Naive thymus-derived CD8-positive, alpha-beta T cell (primary cell): ENCODE measurements at regions not wholly inside any gene's neighbourhood (a gene's known extent, or its start where the extent isn't known, plus 50 kb on each side); places are given as distances from the start of the nearest gene placed in this dataset.

Experiments used
- ATAC-seq, 2 donors: fragments of 150-1000 bp; cut with Tn5 transposase in 1 of 2; sonication (Bioruptor Pico), chemical (Tn5 transposase) in 1 of 2; 1 replicate in 1 of 2; 2 replicates in 1 of 2; pipeline ENCODE4 v1.10.0; 2021; ENCODE audit warnings: mild to moderate bottlenecking in 2 of 2, moderate library complexity in 2 of 2
- POLR2A ChIA-PET: fragments of 350-600 bp; sonication (Branson Sonifier 250); formaldehyde crosslinking; loops from one replicate; lab custom pipeline; 2021; ENCODE audit warnings: antibody characterized with exemption; lab: Charles Lee
- DNase-seq, 10 donors: peaks; one replicate each; pipeline versions ENCODE4 v3.0.0 to v3.0.0-alpha.2; 2020 to 2022
- H3K27ac Mint-ChIP-seq, 10 donors: one replicate each; pipeline ENCODE4 v1.8.0; 2020 to 2022; ENCODE audit warnings: mild to moderate bottlenecking in 10 of 10, mixed read lengths in 10 of 10, moderate library complexity in 4 of 10, inconsistent platforms in 1 of 10
- H3K27me3 Mint-ChIP-seq, 5 donors: one replicate each; pipeline ENCODE4 v1.8.0; 2021 to 2022; ENCODE audit warnings: mixed read lengths in 5 of 5
- H3K36me3 Mint-ChIP-seq, 3 donors: one replicate each; pipeline ENCODE4 v1.8.0; 2020 to 2022; ENCODE audit warnings: mixed read lengths in 3 of 3, mild to moderate bottlenecking in 2 of 3, inconsistent platforms in 1 of 3
- H3K4me1 Mint-ChIP-seq, 4 donors: one replicate each; pipeline ENCODE4 v1.8.0; 2021 to 2022; ENCODE audit warnings: mixed read lengths in 4 of 4
- H3K4me3 Mint-ChIP-seq, 10 donors: one replicate each; pipeline ENCODE4 v1.8.0; 2020 to 2022; ENCODE audit warnings: mild to moderate bottlenecking in 10 of 10, mixed read lengths in 10 of 10, moderate library complexity in 6 of 10, inconsistent platforms in 1 of 10
- H3K9me3 Mint-ChIP-seq, 9 donors: one replicate each; pipeline ENCODE4 v1.8.0; 2020 to 2022; ENCODE audit warnings: mixed read lengths in 9 of 9, mild to moderate bottlenecking in 3 of 9, inconsistent platforms in 1 of 9, moderate library complexity in 1 of 9

DNA sequence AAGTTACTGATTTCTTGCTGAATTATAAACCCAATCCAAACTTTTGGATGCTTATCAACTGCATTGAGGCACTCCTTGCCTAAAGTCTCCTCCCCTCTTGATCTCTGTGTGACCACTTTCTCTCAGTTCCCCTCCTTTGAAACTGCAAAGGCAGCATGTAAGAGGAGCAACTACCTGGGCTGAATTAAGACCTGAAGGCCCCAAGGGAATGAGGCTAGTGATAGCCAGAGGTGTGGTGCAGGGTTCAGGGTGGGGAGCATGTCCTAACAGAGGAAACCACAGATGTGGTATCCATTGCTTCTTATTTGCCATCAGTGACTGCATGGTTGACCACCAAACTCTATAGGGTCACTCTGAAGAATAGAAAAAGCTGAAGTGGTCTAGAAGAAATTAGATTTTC is 557.9 kb downstream of the TNS1 start:
- ATAC-seq = no peak
- no peak overlapping the region for H3K4me3 Mint-ChIP-seq

DNA sequence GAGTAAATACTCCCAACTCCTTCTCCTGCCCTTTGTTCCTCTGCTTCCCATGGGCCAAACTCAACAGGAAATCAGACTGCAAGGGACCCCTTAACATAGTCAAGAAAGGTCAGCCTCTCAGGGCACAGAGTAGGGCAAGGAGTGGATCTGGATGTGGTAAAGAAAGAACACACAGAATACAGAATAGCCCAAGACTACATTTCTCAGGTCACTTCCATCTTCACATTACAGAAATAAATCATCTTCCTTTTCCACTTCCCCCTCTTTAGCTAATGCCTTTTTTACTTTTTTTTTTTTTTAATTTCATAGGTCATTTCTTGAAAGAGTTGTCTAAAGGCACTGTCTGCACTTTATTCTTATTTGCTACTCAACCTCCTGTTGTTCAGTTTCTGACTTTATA is 558.3 kb downstream of the TNS1 start:
- Mint-ChIP-seq H3K36me3 (peaks cover 4 to 10% (median 8%) of the 10 kb centered on the region in 3 donors), H3K27ac (no peak overlapping the region), H3K4me1 (peaks cover 0 to 6% (median 3%) of the 10 kb centered on the region in 4 donors), H3K4me3 (no peak overlapping the region), H3K9me3 (peaks cover 0 to 5% (median 0%) of the 10 kb centered on the region in 9 donors), H3K27me3 (no peaks in the 10 kb centered on the region)
- no peak for DNase-seq
- ATAC-seq = no peak
- POLR2A ChIA-PET = no interaction called here

More for the DNA sequence above, 557.9 kb downstream of the TNS1 start:
- Mint-ChIP-seq H3K27ac (no peak overlapping the region), H3K4me1 (peaks cover 1 to 5% (median 3%) of the 10 kb centered on the region in 4 donors), H3K36me3 (peaks cover 4 to 10% (median 8%) of the 10 kb centered on the region in 3 donors), H3K9me3 (peaks cover 0 to 5% (median 0%) of the 10 kb centered on the region in 9 donors), H3K27me3 (no peaks in the 10 kb centered on the region)
- POLR2A ChIA-PET = no interaction called here
- no peak for DNase-seq

DNA sequence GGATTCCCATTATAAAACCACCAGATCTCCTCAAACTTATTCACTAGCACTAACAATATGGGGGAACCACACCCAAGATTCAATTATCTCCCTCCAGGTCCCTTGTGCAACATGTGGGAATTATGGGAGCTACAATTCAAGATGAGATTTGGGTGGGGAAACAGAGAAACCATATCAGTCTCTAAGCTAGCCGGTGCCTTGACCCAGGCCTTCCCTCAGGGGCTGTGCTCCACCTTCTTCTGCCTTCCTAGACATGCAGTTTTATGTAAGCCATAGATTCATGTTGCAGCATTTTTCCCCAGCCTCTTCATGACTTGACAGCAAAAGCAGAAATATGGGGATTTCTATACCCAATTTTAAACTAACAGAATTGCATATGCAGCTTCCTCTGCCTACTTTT is 559.2 kb downstream of the TNS1 start:
- ATAC-seq (no peak), DNase-seq (no peak)
- Mint-ChIP-seq H3K36me3 (peaks cover 4 to 10% (median 8%) of the 10 kb centered on the region in 3 donors), H3K9me3 (peaks cover 0 to 5% (median 0%) of the 10 kb centered on the region in 9 donors), H3K4me3 (no peak overlapping the region), H3K27me3 (no peaks in the 10 kb centered on the region), H3K27ac (no peak overlapping the region), H3K4me1 (peaks cover 0 to 6% (median 3%) of the 10 kb centered on the region in 4 donors)
- POLR2A ChIA-PET = no interaction called here

DNA sequence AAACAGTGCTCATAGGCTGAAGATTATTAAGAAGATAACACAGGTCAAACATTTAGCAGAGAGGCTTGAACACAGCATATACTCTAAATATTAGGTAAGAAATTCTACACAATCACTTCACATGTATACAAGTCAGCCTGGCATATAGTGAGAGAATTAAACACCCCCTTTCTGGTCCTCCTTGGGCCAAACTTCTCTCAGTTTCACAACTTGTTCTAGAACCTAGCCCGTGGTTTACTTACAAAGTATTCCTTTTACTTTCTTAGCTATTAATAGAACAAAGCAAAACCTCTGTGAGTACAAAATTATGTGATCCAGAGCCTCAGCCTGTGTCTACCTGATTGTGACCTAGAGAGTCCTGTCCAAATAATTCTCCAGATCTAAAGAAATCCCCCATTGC is 562.8 kb downstream of the TNS1 start:
- no peak overlapping the region for H3K4me3 Mint-ChIP-seq
- no peak for ATAC-seq
- POLR2A ChIA-PET = no interaction called here
- H3K27me3 Mint-ChIP-seq = no peaks in the 10 kb centered on the region
- H3K4me1 Mint-ChIP-seq = peaks cover 4 to 13% (median 10%) of the 10 kb centered on the region in 4 donors
- H3K9me3 Mint-ChIP-seq = peaks cover 0 to 5% (median 0%) of the 10 kb centered on the region in 9 donors
- DNase-seq = no peak
- H3K36me3 Mint-ChIP-seq = peaks cover 0 to 10% (median 8%) of the 10 kb centered on the region in 3 donors
- peak overlapping the region in 1 of 10 donors; percentile 60 for H3K27ac Mint-ChIP-seq

DNA sequence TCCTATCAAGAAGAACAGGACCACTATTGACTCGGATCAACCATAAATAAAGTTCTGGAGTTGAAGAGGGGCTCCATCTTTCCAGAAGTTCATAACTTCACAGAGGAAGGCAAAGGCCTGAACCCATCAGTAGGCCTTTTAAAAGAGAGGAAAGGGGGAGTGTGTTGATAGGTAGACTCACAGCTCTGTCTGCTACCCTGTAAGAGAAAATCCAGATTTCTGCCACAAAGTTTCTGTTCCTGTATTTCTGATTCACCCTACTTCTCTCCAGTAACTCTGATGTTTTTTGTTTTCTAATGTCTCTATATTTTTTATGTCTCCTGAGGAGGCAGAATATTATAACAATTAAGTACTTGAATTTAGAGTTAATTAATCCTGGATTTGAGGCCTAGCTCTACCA is 564.0 kb downstream of the TNS1 start:
- H3K27ac Mint-ChIP-seq = no peak overlapping the region
- DNase-seq (no peak), ATAC-seq (no peak)
- POLR2A ChIA-PET = no interaction called here
- peaks cover under 1 to 10% (median 8%) of the 10 kb centered on the region in 3 donors for H3K36me3 Mint-ChIP-seq
- H3K4me3 Mint-ChIP-seq = no peak overlapping the region
- peaks cover 5 to 22% (median 19%) of the 10 kb centered on the region in 4 donors for H3K4me1 Mint-ChIP-seq
- no peaks in the 10 kb centered on the region for H3K27me3 Mint-ChIP-seq
- peaks cover 0 to 5% (median 0%) of the 10 kb centered on the region in 9 donors for H3K9me3 Mint-ChIP-seq

DNA sequence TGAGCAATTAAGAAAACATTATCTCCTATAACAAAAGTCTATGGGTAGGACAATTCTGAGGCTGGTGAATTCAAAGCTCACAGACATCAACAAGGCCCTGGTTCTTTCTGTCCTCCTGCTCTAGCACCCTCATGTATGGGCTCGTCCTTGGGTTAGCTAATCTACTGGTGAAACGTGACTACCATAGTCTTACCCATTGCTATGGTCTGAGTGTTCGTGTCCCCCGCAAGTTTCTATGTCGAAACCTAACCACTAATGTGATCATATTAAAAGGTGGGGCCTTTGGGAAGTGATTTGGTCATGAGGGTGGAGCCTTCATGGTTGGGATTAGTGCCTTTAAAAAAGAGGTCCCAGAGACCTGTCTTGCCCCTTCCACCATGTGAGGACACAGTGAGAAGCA is 564.7 kb downstream of the TNS1 start:
- Mint-ChIP-seq H3K4me1 (peaks cover 11 to 28% (median 24%) of the 10 kb centered on the region in 4 donors), H3K27me3 (no peaks in the 10 kb centered on the region), H3K36me3 (peaks cover 1 to 6% (median 4%) of the 10 kb centered on the region in 3 donors), H3K4me3 (no peak overlapping the region), H3K27ac (no peak overlapping the region), H3K9me3 (peaks cover 0 to 4% (median 0%) of the 10 kb centered on the region in 9 donors)
- POLR2A ChIA-PET = no interaction called here
- DNase-seq (no peak), ATAC-seq (no peak)

DNA sequence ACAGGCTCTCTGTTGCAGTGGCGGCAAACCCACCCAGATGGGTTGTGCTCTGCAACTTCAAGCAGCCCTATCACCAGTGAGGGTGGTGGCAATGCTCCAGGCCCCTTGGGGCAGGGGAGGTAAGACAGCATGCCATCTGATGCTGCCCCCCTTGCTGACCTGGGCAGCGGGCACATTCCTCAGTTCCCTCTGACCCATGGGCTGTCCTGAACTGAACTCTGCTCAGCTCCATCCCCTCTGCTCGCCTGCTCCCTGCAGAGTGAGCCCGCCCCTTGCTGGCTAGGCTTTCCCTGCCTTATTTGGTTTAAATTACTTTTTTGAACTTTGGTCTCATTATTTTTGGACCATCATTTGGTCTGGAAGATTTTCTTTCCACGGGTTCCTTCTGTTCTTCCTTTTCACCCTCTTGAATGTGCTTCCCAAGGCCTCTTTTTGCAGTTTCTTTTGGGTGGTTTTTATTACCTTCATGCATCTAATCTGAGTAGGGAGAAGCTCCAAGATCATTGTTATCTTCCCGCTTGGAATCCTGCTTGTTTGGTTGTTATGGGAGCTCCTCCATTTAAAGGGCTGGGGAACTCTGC is 565.4 kb downstream of the TNS1 start:
- ATAC-seq (no peak), DNase-seq (no peak)
- Mint-ChIP-seq H3K4me3 (no peak overlapping the region), H3K27me3 (no peaks in the 10 kb centered on the region), H3K27ac (no peak overlapping the region), H3K36me3 (peaks cover 0 to 6% (median under 1%) of the 10 kb centered on the region in 3 donors), H3K4me1 (peaks cover 11 to 28% (median 24%) of the 10 kb centered on the region in 4 donors), H3K9me3 (no peaks in the 10 kb centered on the region)
- POLR2A ChIA-PET = no interaction called here

DNA sequence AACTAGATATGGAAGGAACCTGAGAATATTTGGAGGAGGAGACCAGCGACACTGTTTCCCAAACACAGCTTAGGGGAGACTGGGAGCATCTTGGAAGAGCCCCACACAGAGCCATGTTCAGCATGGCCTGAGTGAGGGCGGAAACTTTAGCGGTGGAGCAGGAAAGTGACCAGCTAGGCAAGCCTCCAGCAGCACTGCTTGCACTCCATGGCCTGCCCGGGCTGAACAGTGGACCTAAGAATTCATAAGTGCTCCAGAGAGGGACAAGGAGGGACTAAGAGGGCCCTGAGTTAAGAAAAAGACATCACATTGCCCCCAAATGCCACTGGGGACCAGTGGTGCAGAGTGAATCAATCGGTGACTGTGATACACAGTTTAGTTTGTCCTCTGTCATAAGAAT is 566.4 kb downstream of the TNS1 start:
- H3K27me3 Mint-ChIP-seq = no peaks in the 10 kb centered on the region
- no peak for ATAC-seq
- DNase-seq = no peak
- H3K4me1 Mint-ChIP-seq = peaks cover 11 to 28% (median 25%) of the 10 kb centered on the region in 4 donors
- peaks cover 0 to 9% (median 0%) of the 10 kb centered on the region in 3 donors for H3K36me3 Mint-ChIP-seq
- H3K9me3 Mint-ChIP-seq = no peaks in the 10 kb centered on the region
- POLR2A ChIA-PET = no interaction called here
- peak overlapping the region in 2 of 10 donors; percentile 7 to 50 for H3K27ac Mint-ChIP-seq
- H3K4me3 Mint-ChIP-seq = no peak overlapping the region

DNA sequence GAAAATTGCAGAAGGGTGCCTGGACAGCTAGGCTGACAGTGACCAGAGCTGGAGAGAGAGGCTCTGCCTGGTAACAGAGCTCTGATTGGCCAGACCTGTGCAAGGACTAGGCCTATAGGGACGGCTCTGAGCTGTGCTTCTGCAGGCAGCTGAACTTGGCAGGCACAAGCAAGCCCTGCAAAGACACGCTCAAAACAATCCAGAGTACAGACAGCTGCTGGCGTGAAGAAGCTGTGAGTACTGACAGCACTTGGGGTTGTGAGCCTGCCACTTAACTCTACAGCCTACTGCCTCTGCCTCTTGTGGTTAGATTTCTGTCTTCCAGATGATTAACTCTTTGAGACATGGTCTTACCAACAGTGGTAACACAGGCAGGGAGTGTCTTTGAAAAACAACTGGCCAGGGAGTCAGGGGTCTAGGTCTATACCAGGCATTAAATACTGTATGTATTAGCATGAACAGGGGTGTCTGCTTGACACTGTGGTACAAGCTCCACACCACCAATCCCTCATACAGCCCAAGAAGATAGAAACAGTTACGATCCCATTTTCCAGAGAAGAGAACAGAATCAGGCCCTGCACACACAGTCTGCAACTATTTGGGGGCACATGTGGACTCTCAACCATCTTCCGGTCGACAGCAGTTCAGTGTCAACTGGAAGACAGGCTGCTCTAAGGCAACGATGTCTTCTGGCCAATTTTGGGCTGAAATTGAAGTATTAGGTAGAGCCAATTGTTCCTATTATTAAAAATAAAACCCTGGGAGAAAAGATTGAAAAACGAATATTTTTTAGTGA is 568.4 kb downstream of the TNS1 start:
- Mint-ChIP-seq H3K36me3 (peaks cover 0 to 14% (median 2%) of the 10 kb centered on the region in 3 donors), H3K27me3 (no peaks in the 10 kb centered on the region), H3K4me1 (peaks cover 14 to 28% (median 20%) of the 10 kb centered on the region in 4 donors), H3K9me3 (no peaks in the 10 kb centered on the region), H3K27ac (peak overlapping the region in 5 of 10 donors; percentile 1 to 72 (median 54)), H3K4me3 (peak overlapping the region in 8 of 10 donors; percentile 1 to 35 (median 24))
- ATAC-seq (peak; percentile 70 to 71), DNase-seq (peak in 3 of 10 donors; percentile 16 to 27 (median 22))
- POLR2A ChIA-PET = no interaction called here

DNA sequence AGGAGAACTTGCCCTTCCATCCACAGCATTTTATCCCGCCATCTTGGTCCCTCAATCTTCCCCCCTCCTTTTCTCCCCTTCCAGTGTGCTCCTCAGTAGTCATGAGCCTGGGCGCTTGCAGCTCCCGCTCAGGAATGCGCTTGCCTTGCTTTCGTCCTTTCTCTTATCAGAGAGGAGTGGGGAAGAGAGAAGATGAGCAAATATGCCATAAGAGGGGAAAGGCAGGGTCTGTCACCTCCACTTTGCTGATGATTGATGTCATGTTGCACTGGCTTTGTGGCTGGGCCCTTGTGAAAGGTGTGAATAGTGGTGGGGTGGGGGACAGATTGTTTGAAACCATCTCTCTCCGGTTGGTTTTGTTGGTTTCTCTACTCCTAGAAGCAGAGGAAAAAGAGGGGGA is 569.3 kb downstream of the TNS1 start:
- no peak for ATAC-seq
- Mint-ChIP-seq H3K36me3 (peaks cover 0 to 14% (median 2%) of the 10 kb centered on the region in 3 donors), H3K27ac (peak overlapping the region in 7 of 10 donors; percentile 1 to 72 (median 12)), H3K4me3 (peak overlapping the region in 6 of 10 donors; percentile 1 to 35 (median 16)), H3K27me3 (no peaks in the 10 kb centered on the region), H3K9me3 (no peaks in the 10 kb centered on the region), H3K4me1 (peaks cover 14 to 28% (median 20%) of the 10 kb centered on the region in 4 donors)
- DNase-seq = no peak
- POLR2A ChIA-PET = no interaction called here

DNA sequence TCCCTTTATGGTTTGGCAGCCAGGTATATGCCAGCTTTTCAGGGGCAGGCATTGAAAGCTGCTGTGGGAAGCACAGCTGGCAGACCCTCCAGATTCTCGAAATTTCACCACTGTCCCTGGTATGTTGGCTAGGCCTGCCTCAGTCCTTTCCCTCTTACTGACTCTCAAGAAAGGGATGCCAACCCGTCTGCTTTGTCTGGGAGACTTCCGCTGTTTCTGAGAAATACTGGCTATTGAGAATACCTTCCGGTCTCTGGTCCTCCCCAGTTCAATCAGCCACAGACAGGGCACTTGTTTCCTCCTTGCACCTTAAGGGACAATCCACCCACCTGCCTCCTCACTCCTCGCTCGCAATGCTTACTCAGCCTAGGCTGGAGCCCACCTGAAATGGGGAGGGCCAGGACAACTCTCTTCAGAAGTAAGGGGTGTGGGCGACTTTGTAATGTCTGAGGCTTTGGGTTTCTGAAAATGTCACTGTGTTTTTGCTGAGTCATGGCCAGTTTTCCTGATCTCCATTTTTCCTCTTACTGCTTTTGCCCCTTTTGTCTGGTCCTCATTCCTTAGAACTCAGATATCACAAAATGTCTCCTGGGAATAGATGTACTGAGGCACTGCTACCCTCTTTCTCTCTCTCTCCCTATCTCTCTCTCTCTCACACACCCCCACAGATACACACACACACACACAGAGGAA is 571.1 kb downstream of the TNS1 start:
- ATAC-seq (no peak), DNase-seq (no peak)
- Mint-ChIP-seq H3K4me1 (peaks cover 16 to 23% (median 20%) of the 10 kb centered on the region in 4 donors), H3K27ac (no peak overlapping the region), H3K36me3 (peaks cover 9 to 32% (median 18%) of the 10 kb centered on the region in 3 donors), H3K4me3 (no peak overlapping the region), H3K27me3 (no peaks in the 10 kb centered on the region), H3K9me3 (no peaks in the 10 kb centered on the region)
- POLR2A ChIA-PET = no interaction called here

DNA sequence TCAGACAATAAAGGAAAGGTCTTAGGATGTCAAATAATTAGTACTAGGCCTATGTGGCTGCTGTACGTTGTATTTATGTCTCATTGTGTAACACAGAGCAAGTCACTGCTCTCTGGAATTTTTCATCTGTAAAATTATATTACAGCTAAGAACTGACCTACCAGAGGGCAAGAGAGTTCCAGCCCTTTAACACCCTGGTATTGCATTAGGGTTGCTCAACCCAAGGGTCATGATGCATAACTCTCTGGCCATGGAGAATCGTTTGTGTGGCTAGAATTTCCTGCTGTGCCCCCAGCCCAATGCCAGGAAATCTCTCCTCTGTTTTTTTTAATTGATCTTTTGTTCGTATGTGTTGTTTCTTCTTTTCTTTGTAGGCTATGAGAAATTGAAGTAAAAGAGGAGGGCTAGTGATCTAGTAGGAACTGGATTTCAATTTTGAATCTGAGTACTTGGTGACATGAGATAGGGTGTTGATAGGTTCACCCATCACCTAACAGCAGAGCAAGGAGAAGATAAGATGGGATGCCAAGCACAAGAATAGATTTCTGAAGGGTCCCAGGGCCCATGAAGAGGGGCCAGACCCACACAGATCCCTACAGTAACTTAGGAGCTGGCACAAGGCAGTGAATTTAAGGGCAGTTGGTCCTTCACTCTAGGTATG is 571.2 kb upstream of the TNP1 start:
- Mint-ChIP-seq H3K27ac (no peak overlapping the region), H3K27me3 (no peaks in the 10 kb centered on the region), H3K9me3 (no peaks in the 10 kb centered on the region), H3K4me3 (no peak overlapping the region), H3K36me3 (peaks cover 9 to 36% (median 24%) of the 10 kb centered on the region in 3 donors), H3K4me1 (peaks cover 14 to 18% (median 17%) of the 10 kb centered on the region in 4 donors)
- no peak for ATAC-seq
- POLR2A ChIA-PET = no interaction called here
- no peak for DNase-seq
